ENCODE measurements at regions not wholly inside any gene's neighbourhood (a gene's known extent, or its start where the extent isn't known, plus 50 kb on each side); places are given as distances from the start of the nearest gene placed in this dataset.

GRCh38 chr10:7025296-7025695, 385.5 kb downstream of the SFMBT2 start:
- TF ChIP-seq, protein P1, sequence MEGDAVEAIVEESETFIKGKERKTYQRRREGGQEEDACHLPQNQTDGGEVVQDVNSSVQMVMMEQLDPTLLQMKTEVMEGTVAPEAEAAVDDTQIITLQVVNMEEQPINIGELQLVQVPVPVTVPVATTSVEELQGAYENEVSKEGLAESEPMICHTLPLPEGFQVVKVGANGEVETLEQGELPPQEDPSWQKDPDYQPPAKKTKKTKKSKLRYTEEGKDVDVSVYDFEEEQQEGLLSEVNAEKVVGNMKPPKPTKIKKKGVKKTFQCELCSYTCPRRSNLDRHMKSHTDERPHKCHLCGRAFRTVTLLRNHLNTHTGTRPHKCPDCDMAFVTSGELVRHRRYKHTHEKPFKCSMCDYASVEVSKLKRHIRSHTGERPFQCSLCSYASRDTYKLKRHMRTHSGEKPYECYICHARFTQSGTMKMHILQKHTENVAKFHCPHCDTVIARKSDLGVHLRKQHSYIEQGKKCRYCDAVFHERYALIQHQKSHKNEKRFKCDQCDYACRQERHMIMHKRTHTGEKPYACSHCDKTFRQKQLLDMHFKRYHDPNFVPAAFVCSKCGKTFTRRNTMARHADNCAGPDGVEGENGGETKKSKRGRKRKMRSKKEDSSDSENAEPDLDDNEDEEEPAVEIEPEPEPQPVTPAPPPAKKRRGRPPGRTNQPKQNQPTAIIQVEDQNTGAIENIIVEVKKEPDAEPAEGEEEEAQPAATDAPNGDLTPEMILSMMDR (IDR thresholded peaks at IDR 0.05; ENCODE audit: extremely low read depth in 1 of 2, insufficient read depth in 1 of 2, low read depth in 1 of 2, low read length in 2 of 2) = no peak
- TF ChIP-seq JUN (IDR thresholded peaks at IDR 0.05; ENCODE audit: borderline replicate concordance, insufficient read depth, insufficient read length, low read depth) (no peak), EZH2 (IDR thresholded peaks at IDR 0.05; ENCODE audit: borderline replicate concordance, low read depth, low read length, severe bottlenecking) (no peak)
